HG03095 (cell line): ENCODE measurements at regions not wholly inside any gene's neighbourhood (a gene's known extent, or its start where the extent isn't known, plus 50 kb on each side); places are given as distances from the start of the nearest gene placed in this dataset.

Source experiments
- ATAC-seq: cut with Tn5 transposase; IDR thresholded peaks from one replicate; pipeline ENCODE4 v1.9.1; 2021; ENCODE audit warnings: moderate library complexity; ENCODE audit not compliant: unreplicated experiment

DNA sequence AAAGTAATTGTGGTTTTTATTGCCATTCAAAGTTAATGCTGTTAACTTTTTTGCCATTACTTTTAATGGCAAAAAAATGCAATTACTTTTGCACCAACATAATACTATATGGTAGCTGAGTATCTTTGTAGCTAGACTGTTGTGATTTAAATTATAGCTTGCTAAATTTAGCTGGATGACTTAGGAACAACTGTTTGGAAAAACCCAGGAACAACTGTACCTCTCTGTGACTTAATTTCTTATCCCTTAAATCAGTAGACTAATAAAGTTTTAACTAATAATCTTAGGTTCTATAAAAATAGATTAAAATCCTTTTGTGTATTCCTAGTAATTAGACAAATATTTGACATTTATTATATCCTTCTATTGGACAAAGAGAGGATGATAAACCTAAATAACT is 268.2 kb downstream of the TENT5A start:
- no peak for ATAC-seq

DNA sequence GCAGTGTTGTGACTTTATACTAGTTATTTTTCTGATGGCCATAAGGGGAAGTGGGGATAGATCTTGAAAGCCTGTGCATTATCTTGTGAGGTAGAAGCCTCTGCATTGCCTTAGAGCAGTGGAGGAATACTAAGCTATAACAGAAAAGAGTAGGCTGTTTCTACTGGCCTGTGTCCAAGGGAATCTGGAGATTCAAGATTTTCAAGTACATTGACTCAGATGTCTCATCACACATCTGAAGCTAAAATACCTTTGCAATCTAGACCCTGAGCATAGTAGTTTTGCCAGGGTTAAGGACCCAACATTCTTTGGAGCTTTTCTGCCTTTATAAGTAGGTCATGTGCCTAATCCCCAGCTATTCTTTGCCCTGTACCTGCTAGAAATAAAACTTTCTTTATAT is 272.3 kb downstream of the TENT5A start:
- no peak for ATAC-seq

- no peak for ATAC-seq
Measured at GRCh38 chr6:81476881-81477280, 275.6 kb downstream of the TENT5A start.

GRCh38 chr6:81475646-81476045 is 276.8 kb downstream of the TENT5A start:
- ATAC-seq = no peak

GRCh38 chr6:81465859-81466258 is 286.6 kb downstream of the TENT5A start:
- no peak for ATAC-seq

GRCh38 chr6:81456416-81456815 is 296.1 kb downstream of the TENT5A start:
- no peak for ATAC-seq

GRCh38 chr6:81455641-81456040 is 296.8 kb downstream of the TENT5A start:
- ATAC-seq = no peak

- no peak for ATAC-seq
Measured at GRCh38 chr6:81451787-81452186, 300.7 kb downstream of the TENT5A start.

DNA sequence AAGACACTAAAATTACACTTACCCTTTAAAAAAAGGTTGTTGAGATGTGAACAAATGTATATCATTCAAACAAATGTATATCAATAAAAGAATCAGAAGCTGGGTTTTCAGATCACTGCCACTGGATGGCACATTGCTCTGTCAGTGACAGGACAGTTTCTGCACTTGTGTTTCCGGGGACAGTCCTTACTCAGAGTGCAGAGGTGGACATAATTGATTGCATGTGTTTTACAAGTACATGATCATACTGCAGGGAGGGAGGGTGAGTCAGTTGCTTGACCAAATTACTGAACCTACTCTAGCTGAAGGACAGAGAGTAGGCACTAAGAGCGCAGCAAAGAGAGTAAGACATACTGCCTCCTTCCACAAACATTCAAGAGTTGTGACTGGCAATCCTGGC is 302.3 kb downstream of the TENT5A start:
- no peak for ATAC-seq

DNA sequence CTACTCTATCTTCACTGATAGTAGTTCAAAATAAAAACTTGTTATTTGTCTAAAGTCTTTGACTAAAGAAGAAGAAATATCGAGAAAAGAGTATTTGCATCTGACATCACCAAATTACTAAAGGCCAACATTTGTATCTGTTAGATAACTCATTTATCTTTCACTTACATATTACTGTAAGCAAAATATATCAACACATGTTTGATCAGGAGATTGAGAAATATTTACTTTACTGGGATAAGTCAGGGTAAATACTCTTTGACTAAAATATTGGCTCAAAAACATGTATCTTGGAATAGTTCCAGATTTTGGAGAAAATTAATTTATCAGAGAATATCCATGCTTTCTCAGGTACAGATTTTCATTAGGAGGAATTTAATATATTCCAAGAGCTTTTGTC is 306.0 kb downstream of the TENT5A start:
- no peak for ATAC-seq

DNA sequence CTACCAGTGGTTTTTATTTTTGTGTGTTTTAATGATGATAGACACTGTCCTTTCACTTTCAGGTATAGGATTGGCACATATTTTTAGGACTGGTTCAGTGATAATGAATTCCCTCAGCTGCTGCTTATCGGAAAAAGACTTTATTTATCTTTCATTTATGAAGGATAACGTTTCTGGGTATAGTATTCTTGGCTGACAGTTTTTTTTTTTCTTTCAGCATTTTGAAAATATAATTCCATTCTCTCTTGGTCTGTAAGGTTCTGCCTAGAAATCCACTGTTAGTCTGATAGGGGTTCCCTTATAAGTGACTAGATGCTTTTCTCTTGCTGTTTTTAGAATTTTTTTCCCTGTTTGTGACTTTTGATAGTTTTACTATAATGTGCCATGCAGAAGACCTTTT is 313.1 kb downstream of the TENT5A start:
- no peak for ATAC-seq

DNA sequence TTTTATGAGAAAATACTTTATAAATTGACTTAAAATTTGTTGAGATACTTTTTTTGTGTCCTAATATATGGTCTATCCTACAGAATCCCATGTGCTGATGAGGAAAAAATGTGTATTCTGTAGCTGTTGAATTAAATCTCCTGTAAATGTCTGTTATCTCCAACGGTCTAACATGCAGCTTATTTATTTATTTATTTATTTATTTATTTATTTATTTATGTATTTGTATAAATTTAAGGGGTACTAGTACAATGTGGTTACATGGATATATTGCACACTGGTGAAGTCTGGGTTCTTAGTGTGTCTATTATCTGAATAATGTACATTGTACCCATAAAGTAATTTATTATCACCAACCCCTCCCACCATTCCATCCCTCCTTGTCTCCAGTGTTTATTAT is 315.5 kb downstream of the TENT5A start:
- ATAC-seq = no peak

DNA sequence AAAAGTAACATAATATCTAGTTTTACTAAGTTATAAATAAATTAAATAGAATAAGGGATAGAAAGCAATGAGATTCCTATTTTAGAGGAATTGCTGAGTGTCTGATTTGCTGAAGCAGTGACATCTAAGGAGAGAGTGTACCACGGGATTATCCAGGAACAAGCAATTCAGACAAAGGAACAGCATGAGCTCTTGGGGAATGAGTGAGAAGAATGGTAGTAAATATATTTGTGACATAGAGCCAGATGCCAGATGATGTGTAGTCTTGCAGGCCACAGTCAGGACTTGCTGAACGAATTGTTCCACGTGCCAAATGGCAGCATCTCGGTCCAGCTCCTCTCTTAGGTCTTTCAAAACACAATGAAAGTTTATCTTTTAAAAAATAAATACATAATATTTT is 339.2 kb downstream of the TENT5A start:
- ATAC-seq = no peak

DNA sequence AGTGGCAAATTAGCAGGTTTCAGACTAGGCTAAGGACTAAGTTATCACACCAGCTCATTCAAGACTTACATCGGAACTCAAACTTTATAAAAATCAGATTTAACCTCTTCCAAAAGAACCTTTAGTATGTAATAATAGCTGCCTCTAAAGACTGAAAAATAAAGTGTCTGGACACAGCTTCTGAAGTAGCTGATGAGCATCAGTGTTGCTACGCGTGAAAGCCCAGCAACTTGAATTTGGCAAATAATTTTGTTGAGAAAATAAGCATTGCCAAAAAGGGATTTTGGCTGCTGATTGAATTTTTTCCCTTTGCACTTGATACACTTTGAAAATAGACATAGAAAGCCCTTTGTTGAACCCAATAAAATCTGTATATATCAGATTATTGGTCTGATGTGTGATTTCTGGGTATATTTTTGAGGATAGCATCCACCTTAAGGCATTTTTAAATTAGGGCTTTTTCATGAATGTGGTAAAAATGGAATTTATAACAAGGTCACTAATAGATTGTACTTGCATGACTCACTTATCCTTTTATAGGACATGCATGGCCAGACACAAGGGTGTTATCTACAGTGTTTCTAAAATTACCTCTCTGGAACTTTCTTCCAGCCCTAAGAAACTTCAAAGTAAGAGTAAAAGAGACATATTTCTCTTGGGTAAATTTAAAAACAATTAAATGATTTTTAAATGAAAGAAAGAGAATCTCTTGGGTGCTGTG is 350.4 kb downstream of the TENT5A start:
- ATAC-seq = no peak

- no peak for ATAC-seq
Measured at GRCh38 chr6:81396916-81397315, 355.6 kb downstream of the TENT5A start.

DNA sequence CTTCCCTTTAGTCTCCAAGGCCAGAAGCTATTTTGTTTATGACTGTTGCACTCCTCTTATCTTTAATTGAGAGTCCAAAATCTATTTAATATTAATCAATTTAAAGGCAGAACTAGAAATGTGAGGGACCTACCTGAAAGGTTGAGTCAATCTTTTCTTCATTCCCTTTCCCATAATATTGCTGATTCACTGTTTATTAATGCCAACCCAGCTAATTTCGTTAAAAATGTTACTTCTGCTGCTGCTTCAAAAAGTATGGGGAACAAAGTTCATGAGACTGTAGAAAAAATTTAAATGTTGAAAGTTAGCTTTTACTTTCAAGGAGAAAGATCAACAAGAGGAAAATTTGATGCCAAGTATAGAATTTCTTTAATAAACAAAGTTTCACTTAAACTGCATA is 365.3 kb downstream of the TENT5A start:
- no peak for ATAC-seq

DNA sequence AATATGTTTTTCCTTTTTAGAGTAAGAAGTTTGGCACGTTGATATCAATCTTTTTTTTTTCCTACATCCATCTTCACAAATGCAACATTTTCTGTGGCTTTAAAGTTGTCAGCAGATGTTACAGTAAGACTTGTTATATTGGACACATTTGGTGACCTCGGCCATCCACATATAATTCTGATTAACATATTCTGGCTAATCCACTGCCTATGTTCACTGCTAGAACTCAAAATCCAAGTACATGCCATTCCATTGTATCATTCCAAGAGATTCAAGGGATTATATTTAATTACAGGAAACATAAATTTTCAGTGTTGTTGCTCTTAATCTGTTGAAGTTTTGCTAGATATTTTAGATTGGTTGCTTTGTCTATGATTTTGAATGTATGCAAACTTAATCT is 367.6 kb downstream of the TENT5A start:
- ATAC-seq = no peak

GRCh38 chr6:81383472-81383871 is 369.0 kb downstream of the TENT5A start:
- no peak for ATAC-seq

- ATAC-seq = no peak
Measured at GRCh38 chr6:81382852-81383251, 369.6 kb downstream of the TENT5A start.

DNA sequence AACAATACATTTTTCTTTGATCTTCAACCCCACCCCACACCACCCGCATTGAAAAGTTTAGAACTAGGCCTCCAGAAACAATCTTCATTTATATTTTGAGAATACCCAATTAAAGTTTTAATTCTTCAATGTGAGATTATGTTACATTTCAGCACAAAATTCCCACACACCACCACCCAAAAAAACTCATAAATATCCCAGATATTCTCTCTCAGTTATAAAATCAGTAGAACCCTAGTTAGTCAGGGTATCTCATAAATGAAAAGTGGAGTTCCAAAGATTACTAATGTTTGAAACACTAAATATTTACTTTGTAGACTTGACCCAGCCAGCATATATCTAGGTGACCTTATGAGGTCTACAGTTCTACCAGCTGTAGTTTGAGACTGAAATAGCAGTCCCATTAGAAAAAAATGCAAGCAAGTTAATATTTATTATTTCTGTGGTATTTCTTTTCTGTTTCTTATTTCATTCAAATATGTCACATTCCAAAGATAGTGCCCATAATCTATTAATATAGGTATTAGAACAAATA is 371.0 kb downstream of the TENT5A start:
- ATAC-seq = no peak

DNA sequence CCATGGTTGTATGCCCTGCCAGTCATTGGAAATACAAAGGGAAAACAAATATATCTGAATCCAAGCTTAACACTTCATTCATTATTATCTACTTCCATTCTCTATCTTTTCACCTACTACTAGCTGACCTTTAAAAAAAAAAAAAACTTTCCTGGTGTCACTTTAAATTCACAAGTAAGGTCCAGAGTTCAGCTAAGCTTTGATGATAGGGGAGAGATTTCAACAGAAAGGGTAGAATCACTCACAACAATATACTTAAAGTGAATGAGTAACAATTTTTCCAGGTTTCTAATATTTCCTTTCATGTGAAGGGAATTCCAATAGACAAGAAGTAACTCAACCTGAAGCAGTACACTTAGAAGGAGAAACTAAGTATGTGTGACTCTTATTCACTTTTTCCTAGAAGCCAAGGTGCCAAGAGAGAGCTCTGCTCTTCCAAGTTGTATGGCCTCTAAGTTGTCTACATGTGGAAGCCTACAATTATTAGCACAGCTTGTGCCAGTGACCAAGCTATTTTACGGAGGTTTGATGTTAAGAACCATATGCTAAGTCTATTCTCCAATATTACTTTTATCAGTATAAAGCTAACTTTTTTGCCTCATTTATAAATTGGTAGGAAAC is 371.7 kb downstream of the TENT5A start:
- no peak for ATAC-seq

DNA sequence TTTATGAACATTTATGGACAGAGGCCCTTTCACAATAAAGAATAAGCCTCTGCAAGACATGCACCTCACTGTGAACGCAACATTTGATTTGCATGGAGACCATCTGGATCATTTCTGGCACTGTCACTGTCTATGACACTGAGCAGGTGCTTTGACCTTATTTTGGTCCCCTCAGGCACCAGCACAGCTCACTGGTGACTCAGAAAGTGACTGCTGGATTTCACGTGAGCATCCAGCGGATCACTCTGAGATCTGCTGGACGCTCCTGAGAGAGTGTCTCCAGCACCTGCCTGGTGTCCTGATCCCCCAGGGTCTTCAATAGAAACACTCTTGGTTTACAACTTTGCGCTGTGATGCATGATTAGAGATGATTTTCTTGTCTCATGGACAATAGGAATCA is 375.7 kb downstream of the TENT5A start:
- no peak for ATAC-seq

DNA sequence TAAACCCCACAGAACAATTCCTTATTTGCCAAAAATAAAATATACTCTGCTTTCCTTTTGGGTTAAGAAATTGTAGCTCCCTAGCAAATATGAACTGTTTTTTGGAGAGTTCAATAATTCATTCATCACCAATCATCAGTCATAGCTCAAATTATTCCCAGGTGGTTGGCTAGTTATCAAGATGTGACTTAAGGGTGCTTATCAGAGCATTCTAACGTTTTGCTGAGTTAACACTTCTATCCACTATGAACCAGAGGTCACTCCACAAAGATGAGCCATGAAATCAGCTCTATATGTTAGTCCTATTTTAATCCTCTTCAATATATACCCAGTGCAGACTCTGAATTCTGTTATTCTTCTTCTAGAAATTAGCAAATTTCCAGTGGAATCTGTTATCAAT is 379.1 kb downstream of the TENT5A start:
- no peak for ATAC-seq
